HCT116 (cell line): ENCODE measurements at regions not wholly inside any gene's neighbourhood (a gene's known extent, or its start where the extent isn't known, plus 50 kb on each side); places are given as distances from the start of the nearest gene placed in this dataset.

Experiments
- ATAC-seq: fragments of 200-7000 bp; cut with Tn5 transposase; 2 replicates; pipeline ENCODE4 v1.9.1; 2020; ENCODE audit warnings: mild to moderate bottlenecking, moderate library complexity
- BruUV-seq: library from RNA; stranded (reverse); fragments of 400-500 nt; replicated peaks from 2 replicates; lab custom pipeline; 2021; lab: Mats Ljungman, UMichigan
- CTCF ChIA-PET: fragments of 300-600 bp; sonication (Branson Sonifier 250); formaldehyde crosslinking; loops from one replicate; lab custom pipeline; 2021; ENCODE audit warnings: antibody characterized with exemption; lab: Charles Lee
- POLR2A ChIA-PET: fragments of 300-600, 350-600 bp; sonication (Branson Sonifier 250); formaldehyde crosslinking; loops from one replicate; lab custom pipeline; 2021; ENCODE audit warnings: antibody characterized with exemption; lab: Charles Lee
- RAD21 ChIA-PET, 2 experiments: fragments of 300-600 bp; sonication (Branson Sonifier 250); formaldehyde crosslinking; loops; one replicate each; lab custom pipeline; 2023; ENCODE audit warnings: low total read pairs in 2 of 2; ENCODE audit not compliant: uncharacterized antibody in 2 of 2, unreplicated experiment in 2 of 2, low non-redundant PET in 1 of 2; lab: Charles Lee
- DNase-seq: peaks from one replicate; pipeline ENCODE4 v3.0.0-alpha.2; 2010; ENCODE audit warnings: low read depth, low spot score
- H2AFZ ChIP-seq: fragments of 200-600 bp; shearing (Covaris generic), sonication (generic); 2 replicates; pipeline ENCODE4 v1.6.1; 2017; ENCODE audit warnings: low read depth, mixed run types, mixed read lengths, antibody characterized with exemption, low read length; ENCODE audit not compliant: poor library complexity, severe bottlenecking
- H3K27ac ChIP-seq: 2 replicates; pipeline ENCODE4 v1.5.1; 2012; ENCODE audit warnings: low read depth, low read length
- H3K27me3 ChIP-seq: fragments of 200-600 bp; sonication (generic); 2 replicates; pipeline ENCODE4 v1.6.1; 2016; ENCODE audit warnings: mixed run types, low read length, mixed read lengths; ENCODE audit not compliant: insufficient read depth
- H3K36me3 ChIP-seq, 2 experiments: fragments of 200-500 bp in 1 of 2; fragments of 200-600 bp in 1 of 2; sonication (Bioruptor generic) in 1 of 2; sonication (generic) in 1 of 2; 2 replicates each; pipeline versions ENCODE4 v1.5.1 to v1.6.1; 2014 to 2016; ENCODE audit warnings: low read length in 2 of 2, inconsistent platforms in 1 of 2, mixed read lengths in 1 of 2, mixed run types in 1 of 2; ENCODE audit not compliant: insufficient read depth in 2 of 2, control insufficient read depth in 1 of 2
- H3K4me1 ChIP-seq, 2 experiments: fragments of 200-600 bp in 1 of 2; sonication (generic) in 1 of 2; 2 replicates each; pipeline versions ENCODE4 v1.5.1 to v1.6.1; 2012 to 2017; ENCODE audit warnings: low read length in 2 of 2, inconsistent platforms in 1 of 2, mild to moderate bottlenecking in 1 of 2, mixed read lengths in 1 of 2, mixed run types in 1 of 2, moderate library complexity in 1 of 2; ENCODE audit not compliant: insufficient read depth in 2 of 2, control insufficient read depth in 1 of 2
- H3K4me2 ChIP-seq: fragments of 200-600 bp; sonication (generic); 2 replicates; pipeline ENCODE4 v1.6.1; 2017; ENCODE audit warnings: mixed run types, low read length, mixed read lengths
- H3K4me3 ChIP-seq, 2 experiments: fragments of 200-600 bp in 1 of 2; sonication (generic) in 1 of 2; replicated peaks in 1 of 2; 2 replicates each; pipeline ENCODE4 v1.5.1; 2011 to 2016; ENCODE audit warnings: low read length in 2 of 2, control low read depth in 1 of 2, low read depth in 1 of 2, mild to moderate bottlenecking in 1 of 2, mixed read lengths in 1 of 2, mixed run types in 1 of 2
- H3K79me2 ChIP-seq: fragments of 200-600 bp; sonication (generic); 2 replicates; pipeline ENCODE4 v1.6.1; 2017; ENCODE audit warnings: mild to moderate bottlenecking, mixed run types, low read length, moderate library complexity, mixed read lengths; ENCODE audit not compliant: insufficient read depth
- H3K9ac ChIP-seq: fragments of 200-600 bp; sonication (generic); 2 replicates; pipeline ENCODE4 v1.6.1; 2016; ENCODE audit warnings: low read length, mixed read lengths
- H3K9me2 ChIP-seq: fragments of 200-600 bp; sonication (generic), shearing (Covaris generic); 2 replicates; pipeline ENCODE4 v1.6.1; 2017; ENCODE audit warnings: mixed run types, mild to moderate bottlenecking, moderate library complexity; ENCODE audit not compliant: insufficient read depth
- H3K9me3 ChIP-seq, 2 experiments: fragments of 200-500 bp in 1 of 2; fragments of 200-600 bp in 1 of 2; sonication (Bioruptor generic) in 1 of 2; sonication (generic) in 1 of 2; 2 replicates each; pipeline ENCODE4 v1.6.1; 2014 to 2017; ENCODE audit warnings: low read length in 2 of 2, mixed read lengths in 2 of 2, inconsistent platforms in 1 of 2, low read depth in 1 of 2, mild to moderate bottlenecking in 1 of 2, mixed run types in 1 of 2, moderate library complexity in 1 of 2; ENCODE audit not compliant: control insufficient read depth in 1 of 2, insufficient read depth in 1 of 2
- H4K20me1 ChIP-seq: fragments of 200-600 bp; sonication (generic), shearing (Covaris generic); 2 replicates; pipeline ENCODE4 v1.6.1; 2017; ENCODE audit warnings: mixed run types, mild to moderate bottlenecking, moderate library complexity; ENCODE audit not compliant: insufficient read depth
- EGR1 ChIP-seq: IDR thresholded peaks from 2 replicates; pipeline ENCODE4 v1.6.1; 2012; ENCODE audit warnings: low read depth
- EZH2 ChIP-seq: fragments of 200-600 bp; sonication (generic); IDR thresholded peaks from 2 replicates; pipeline ENCODE4 v1.6.1; 2017; ENCODE audit warnings: antibody characterized with exemption, mixed run types
- FOSL1 ChIP-seq: IDR thresholded peaks from 2 replicates; pipeline ENCODE4 v1.6.1; 2012; ENCODE audit warnings: low read depth
- POLR2A ChIP-seq: IDR thresholded peaks from 2 replicates; pipeline ENCODE4 v1.7.0; 2011; ENCODE audit warnings: borderline replicate concordance; ENCODE audit not compliant: insufficient read depth, insufficient read length; ENCODE audit errors: extremely low read depth
- REST ChIP-seq: IDR thresholded peaks from 2 replicates; pipeline ENCODE4 v1.6.1; 2012; ENCODE audit warnings: low read depth
- ZBTB33 ChIP-seq: IDR thresholded peaks from 2 replicates; pipeline ENCODE4 v1.6.1; 2011; ENCODE audit warnings: mild to moderate bottlenecking, low read length, moderate library complexity; ENCODE audit not compliant: insufficient replicate concordance; ENCODE audit errors: extremely low read depth
- intact Hi-C: fragments of 100-400 bp; cut with micrococcal nuclease; formaldehyde crosslinking; loops from 2 replicates; pipeline ENCODE4 v1.10.0; 2022
- TF ChIP-seq, protein P1 (sequence below), 3 experiments: fragments of 200-600 bp in 1 of 3; sonication (generic) in 1 of 3; IDR thresholded peaks in 2 of 3; conservative IDR thresholded peaks in 1 of 3; 2 replicates each; pipeline ENCODE4 v1.5.1; 2012 to 2017; ENCODE audit warnings: low read depth in 2 of 3, low read length in 2 of 3, antibody characterized with exemption in 1 of 3, borderline replicate concordance in 1 of 3, control low read depth in 1 of 3, mild to moderate bottlenecking in 1 of 3, mixed read lengths in 1 of 3, mixed run types in 1 of 3, moderate library complexity in 1 of 3; ENCODE audit not compliant: insufficient read depth in 1 of 3
- TF ChIP-seq, protein P2 (sequence below): IDR thresholded peaks from 2 replicates; pipeline ENCODE4 v1.6.1; 2012
- TF ChIP-seq, protein P3 (sequence below): IDR thresholded peaks from 2 replicates; pipeline ENCODE4 v1.6.1; 2012

DNA sequence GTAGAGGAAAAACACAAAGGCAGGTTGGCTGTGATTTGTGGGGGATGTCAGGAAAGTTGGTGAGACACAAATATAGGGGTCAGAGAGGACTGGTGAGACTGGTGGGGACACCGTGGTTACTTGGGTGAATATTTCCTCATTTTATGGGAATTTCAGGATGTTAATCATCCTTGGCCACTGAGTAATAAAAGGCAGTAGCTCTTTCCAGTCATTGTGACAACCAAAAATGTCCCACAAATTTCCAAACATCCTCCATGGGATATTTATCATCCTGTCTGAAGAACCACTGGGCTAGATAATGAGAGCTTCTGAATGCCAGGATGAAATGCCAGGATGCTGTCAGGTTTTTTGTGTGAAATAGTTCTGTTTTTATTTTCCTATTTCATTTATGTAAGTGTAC, 374.1 kb downstream of the CD109 start:
- TF ChIP-seq FOSL1 (no peak), EZH2 (no peak), EGR1 (no peak), POLR2A (no peak), ZBTB33 (no peak), REST (no peak)
- TF ChIP-seq, protein P1, sequence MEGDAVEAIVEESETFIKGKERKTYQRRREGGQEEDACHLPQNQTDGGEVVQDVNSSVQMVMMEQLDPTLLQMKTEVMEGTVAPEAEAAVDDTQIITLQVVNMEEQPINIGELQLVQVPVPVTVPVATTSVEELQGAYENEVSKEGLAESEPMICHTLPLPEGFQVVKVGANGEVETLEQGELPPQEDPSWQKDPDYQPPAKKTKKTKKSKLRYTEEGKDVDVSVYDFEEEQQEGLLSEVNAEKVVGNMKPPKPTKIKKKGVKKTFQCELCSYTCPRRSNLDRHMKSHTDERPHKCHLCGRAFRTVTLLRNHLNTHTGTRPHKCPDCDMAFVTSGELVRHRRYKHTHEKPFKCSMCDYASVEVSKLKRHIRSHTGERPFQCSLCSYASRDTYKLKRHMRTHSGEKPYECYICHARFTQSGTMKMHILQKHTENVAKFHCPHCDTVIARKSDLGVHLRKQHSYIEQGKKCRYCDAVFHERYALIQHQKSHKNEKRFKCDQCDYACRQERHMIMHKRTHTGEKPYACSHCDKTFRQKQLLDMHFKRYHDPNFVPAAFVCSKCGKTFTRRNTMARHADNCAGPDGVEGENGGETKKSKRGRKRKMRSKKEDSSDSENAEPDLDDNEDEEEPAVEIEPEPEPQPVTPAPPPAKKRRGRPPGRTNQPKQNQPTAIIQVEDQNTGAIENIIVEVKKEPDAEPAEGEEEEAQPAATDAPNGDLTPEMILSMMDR (IDR thresholded peaks at IDR 0.05 in 2 of 3, conservative IDR thresholded peaks at IDR 0.05 in 1 of 3; ENCODE audit: borderline replicate concordance in 1 of 3, insufficient read depth in 1 of 3, low read depth in 2 of 3, low read length in 2 of 3), result no peak
- TF ChIP-seq, protein P2, sequence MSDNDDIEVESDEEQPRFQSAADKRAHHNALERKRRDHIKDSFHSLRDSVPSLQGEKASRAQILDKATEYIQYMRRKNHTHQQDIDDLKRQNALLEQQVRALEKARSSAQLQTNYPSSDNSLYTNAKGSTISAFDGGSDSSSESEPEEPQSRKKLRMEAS, result no peak
- TF ChIP-seq, protein P3, sequence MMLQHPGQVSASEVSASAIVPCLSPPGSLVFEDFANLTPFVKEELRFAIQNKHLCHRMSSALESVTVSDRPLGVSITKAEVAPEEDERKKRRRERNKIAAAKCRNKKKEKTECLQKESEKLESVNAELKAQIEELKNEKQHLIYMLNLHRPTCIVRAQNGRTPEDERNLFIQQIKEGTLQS, result no peak
- TF ChIP-seq, all 23 proteins: peak for 0
- H2AFZ ChIP-seq, result no peak overlapping the region
- CTCF ChIA-PET, result no interaction called here
- peaks cover 0 to 9% of the 10 kb centered on the region in 2 experiments; a peak in 1 of 4 replicates for H3K4me1 ChIP-seq
- no peaks in the 10 kb centered on the region for H3K36me3 ChIP-seq
- no peak overlapping the region for H3K9ac ChIP-seq
- RAD21 ChIA-PET, result no interaction called here
- H3K79me2 ChIP-seq, result no peaks in the 10 kb centered on the region
- POLR2A ChIA-PET, result no interaction called here
- H3K4me2 ChIP-seq, result no peak overlapping the region
- H4K20me1 ChIP-seq, result no peaks in the 10 kb centered on the region
- no peaks in the 10 kb centered on the region for H3K9me2 ChIP-seq
- no peak for ATAC-seq
- intact Hi-C loops, result no loop called here
- no peaks in the 10 kb centered on the region for H3K9me3 ChIP-seq
- no peak overlapping the region for H3K4me3 ChIP-seq
- no peak overlapping the region for H3K27ac ChIP-seq
- BruUV-seq, result no TSS peak
- no peaks in the 10 kb centered on the region for H3K27me3 ChIP-seq
- no peak for DNase-seq
